ENCODE measurements at regions not wholly inside any gene's neighbourhood (a gene's known extent, or its start where the extent isn't known, plus 50 kb on each side); places are given as distances from the start of the nearest gene placed in this dataset.

DNA sequence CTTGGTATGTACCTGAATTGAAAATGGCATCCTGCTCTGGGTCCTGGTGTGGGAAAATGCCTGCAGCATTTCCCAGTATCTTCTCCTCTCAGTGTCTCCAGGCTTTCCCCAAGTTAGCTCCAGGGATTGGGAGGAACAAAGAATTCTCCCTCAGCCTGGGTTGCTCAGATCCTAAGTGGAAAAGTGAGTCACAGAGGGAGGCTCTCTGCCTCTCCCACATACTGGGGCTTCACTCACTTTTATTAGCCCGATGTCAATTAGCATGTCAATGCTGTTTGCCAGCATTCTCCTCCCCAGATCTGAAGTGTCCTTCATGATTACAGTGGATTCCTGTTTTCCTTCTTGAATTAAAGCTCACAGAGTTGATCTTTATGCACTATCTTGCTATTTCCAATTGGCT is 655.0 kb downstream of the EPHA3 start:
- Mint-ChIP-seq H3K27me3 (ENCODE audit: unreplicated experiment) (peaks cover 14% of the 10 kb centered on the region), H3K27ac (ENCODE audit: unreplicated experiment) (no peak overlapping the region), H3K4me1 (ENCODE audit: unreplicated experiment) (no peaks in the 10 kb centered on the region), H3K9me3 (ENCODE audit: unreplicated experiment) (no peaks in the 10 kb centered on the region), H3K36me3 (ENCODE audit: unreplicated experiment) (no peaks in the 10 kb centered on the region), H3K4me3 (ENCODE audit: unreplicated experiment) (no peak overlapping the region)
- DNase-seq (ENCODE audit: extremely low spot score, unreplicated experiment), result no peak
- TF ChIP-seq CTCF (IDR thresholded peaks at IDR 0.05), result no peak

DNA sequence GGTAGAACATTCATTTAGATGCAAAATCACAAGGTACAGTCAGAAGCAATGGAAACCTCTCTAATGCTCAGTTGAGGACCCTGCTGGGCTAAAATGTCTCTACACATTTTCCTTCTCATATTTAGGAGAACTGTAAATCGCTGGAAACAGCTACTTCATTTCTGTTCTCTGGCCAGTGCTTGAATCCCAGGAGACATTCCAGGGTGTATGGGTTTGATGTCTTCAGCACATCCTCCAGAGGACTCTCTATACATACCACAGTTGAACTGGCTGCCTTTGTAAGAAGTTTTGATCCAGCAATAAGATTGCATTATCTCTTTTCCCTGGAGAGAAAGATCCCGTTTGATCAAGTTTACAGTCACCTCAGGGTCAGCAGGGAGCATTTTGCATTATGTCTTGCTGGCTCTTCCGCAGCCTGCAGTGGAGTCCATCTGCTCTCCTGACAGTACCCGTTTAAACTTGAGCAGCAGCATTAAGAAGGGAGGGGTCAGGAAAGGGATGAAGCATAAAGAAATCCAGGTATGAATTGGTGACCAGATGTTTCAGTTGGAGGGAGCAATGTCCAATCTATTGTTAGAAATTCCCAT is 676.0 kb downstream of the EPHA3 start:
- H3K4me3 Mint-ChIP-seq (ENCODE audit: unreplicated experiment), result no peak overlapping the region
- no peaks in the 10 kb centered on the region for H3K36me3 Mint-ChIP-seq (ENCODE audit: unreplicated experiment)
- no peaks in the 10 kb centered on the region for H3K9me3 Mint-ChIP-seq (ENCODE audit: unreplicated experiment)
- H3K27me3 Mint-ChIP-seq (ENCODE audit: unreplicated experiment), result peaks cover 9% of the 10 kb centered on the region
- no peaks in the 10 kb centered on the region for H3K4me1 Mint-ChIP-seq (ENCODE audit: unreplicated experiment)
- H3K27ac Mint-ChIP-seq (ENCODE audit: unreplicated experiment), result no peak overlapping the region
- no peak for DNase-seq (ENCODE audit: extremely low spot score, unreplicated experiment)
- TF ChIP-seq CTCF (IDR thresholded peaks at IDR 0.05), result no peak

DNA sequence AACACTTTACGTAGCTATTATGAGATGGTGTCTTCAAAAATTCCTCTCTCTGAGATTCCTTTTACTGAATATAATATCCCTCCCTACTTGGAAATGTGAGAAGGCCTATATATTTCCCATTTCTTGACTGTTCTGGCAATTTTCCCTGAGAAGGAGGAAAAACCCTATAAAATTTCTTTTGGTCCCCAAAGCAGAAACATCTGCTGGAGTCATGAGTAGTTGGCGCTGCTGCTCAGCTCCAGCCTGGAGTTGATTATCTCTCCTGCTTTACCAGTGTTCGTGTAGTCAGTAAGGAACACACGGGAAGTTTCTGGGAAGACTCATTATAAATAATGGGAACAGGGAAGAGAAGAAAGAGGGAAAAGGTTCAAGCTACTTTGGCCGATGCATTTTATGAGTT is 680.1 kb downstream of the EPHA3 start:
- no peak for DNase-seq (ENCODE audit: extremely low spot score, unreplicated experiment)
- H3K4me1 Mint-ChIP-seq (ENCODE audit: unreplicated experiment), result no peaks in the 10 kb centered on the region
- TF ChIP-seq CTCF (IDR thresholded peaks at IDR 0.05), result no peak
- no peak overlapping the region for H3K27ac Mint-ChIP-seq (ENCODE audit: unreplicated experiment)
- H3K27me3 Mint-ChIP-seq (ENCODE audit: unreplicated experiment), result peaks cover 14% of the 10 kb centered on the region
- H3K36me3 Mint-ChIP-seq (ENCODE audit: unreplicated experiment), result no peaks in the 10 kb centered on the region
- H3K4me3 Mint-ChIP-seq (ENCODE audit: unreplicated experiment), result no peak overlapping the region
- H3K9me3 Mint-ChIP-seq (ENCODE audit: unreplicated experiment), result no peaks in the 10 kb centered on the region

GRCh38 chr3:89787979-89788378 is 680.6 kb downstream of the EPHA3 start:
- Mint-ChIP-seq H3K36me3 (ENCODE audit: unreplicated experiment) (no peaks in the 10 kb centered on the region), H3K4me3 (ENCODE audit: unreplicated experiment) (no peak overlapping the region), H3K9me3 (ENCODE audit: unreplicated experiment) (no peaks in the 10 kb centered on the region), H3K27ac (ENCODE audit: unreplicated experiment) (no peak overlapping the region), H3K4me1 (ENCODE audit: unreplicated experiment) (no peaks in the 10 kb centered on the region), H3K27me3 (ENCODE audit: unreplicated experiment) (peaks cover 15% of the 10 kb centered on the region)
- DNase-seq (ENCODE audit: extremely low spot score, unreplicated experiment), result no peak
- no peak for TF ChIP-seq CTCF (IDR thresholded peaks at IDR 0.05)

- no peaks in the 10 kb centered on the region for H3K9me3 Mint-ChIP-seq (ENCODE audit: unreplicated experiment)
- H3K27me3 Mint-ChIP-seq (ENCODE audit: unreplicated experiment), result peaks cover 34% of the 10 kb centered on the region
- H3K4me1 Mint-ChIP-seq (ENCODE audit: unreplicated experiment), result no peaks in the 10 kb centered on the region
- H3K4me3 Mint-ChIP-seq (ENCODE audit: unreplicated experiment), result no peak overlapping the region
- no peaks in the 10 kb centered on the region for H3K36me3 Mint-ChIP-seq (ENCODE audit: unreplicated experiment)
- DNase-seq (ENCODE audit: extremely low spot score, unreplicated experiment), result no peak
- TF ChIP-seq CTCF (IDR thresholded peaks at IDR 0.05), result no peak
- H3K27ac Mint-ChIP-seq (ENCODE audit: unreplicated experiment), result no peak overlapping the region
These were observed 688.1 kb downstream of the EPHA3 start for GRCh38 chr3:89795506-89795905.
